Prostate gland (tissue), 2 donors: ENCODE measurements at regions not wholly inside any gene's neighbourhood (a gene's known extent, or its start where the extent isn't known, plus 50 kb on each side); places are given as distances from the start of the nearest gene placed in this dataset.

Source experiments
- CTCF ChIP-seq, 4 experiments: fragments of 200-600 bp in 2 of 4; fragments of 450-650 bp in 2 of 4; sonication (generic) in 2 of 4; IDR thresholded peaks; 1 replicate in 3 of 4; 2 replicates in 1 of 4; pipeline ENCODE4 v1.5.1; 2016 to 2019; ENCODE audit warnings: antibody characterized with exemption in 4 of 4, mild to moderate bottlenecking in 2 of 4, moderate library complexity in 2 of 4
- POLR2A ChIP-seq: fragments of 450-650 bp; IDR thresholded peaks from one replicate; pipeline ENCODE4 v1.6.1; 2016; ENCODE audit warnings: antibody characterized with exemption, mild to moderate bottlenecking
- POLR2AphosphoS5 ChIP-seq: sonication (generic); formaldehyde crosslinking; IDR thresholded peaks from one replicate; pipeline ENCODE4 v1.6.1; 2017; ENCODE audit warnings: antibody characterized with exemption

- TF ChIP-seq CTCF (IDR thresholded peaks at IDR 0.05) (no peak), POLR2AphosphoS5 (no peak), POLR2A (no peak)
Measured at GRCh38 chr5:135683189-135683588, 104.4 kb upstream of the CXCL14 start.
